ENCODE measurements at regions not wholly inside any gene's neighbourhood (a gene's known extent, or its start where the extent isn't known, plus 50 kb on each side); places are given as distances from the start of the nearest gene placed in this dataset.

DNA sequence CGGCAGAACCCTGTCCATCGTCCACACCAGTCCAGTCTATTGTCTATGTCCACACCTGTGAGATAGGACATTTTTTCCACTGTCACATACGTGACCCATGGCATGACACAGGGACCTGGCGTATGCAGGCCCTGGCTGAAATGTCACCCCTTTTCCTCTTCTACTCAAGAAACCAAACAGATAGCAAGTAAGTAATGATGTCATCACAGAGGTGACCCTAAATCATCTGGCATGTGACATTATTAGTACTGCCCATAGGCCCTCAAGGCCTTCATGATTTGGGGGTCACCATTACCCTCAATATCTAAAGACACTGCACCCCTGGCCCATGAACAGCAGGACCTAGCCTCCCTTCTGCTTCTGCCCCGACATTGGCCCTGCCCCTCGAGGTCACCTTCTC lies 88.3 kb downstream of the LHX2 start:
- ATAC-seq (no peak), DNase-seq (ENCODE audit: low read depth, low spot score) (no peak)
- Histone ChIP-seq H3K4me1 (ENCODE audit: control insufficient read depth, insufficient read depth, low read length) (no peaks in the 10 kb centered on the region), H3K27ac (ENCODE audit: low read length) (no peak overlapping the region), H3K4me3 (ENCODE audit: low read depth in 2 of 2, low read length in 2 of 2) (no peak overlapping the region), H3K36me3 (ENCODE audit: control insufficient read depth, insufficient read depth, low read length) (no peaks in the 10 kb centered on the region), H3K27me3 (ENCODE audit: control insufficient read depth, insufficient read depth, low read length) (no peaks in the 10 kb centered on the region), H3K9me3 (ENCODE audit: control insufficient read depth, insufficient read depth, low read depth, low read length) (no peaks in the 10 kb centered on the region)
- CTCF ChIA-PET = no interaction called here
- POLR2A ChIA-PET = no interaction called here
- TF ChIP-seq, protein P1, sequence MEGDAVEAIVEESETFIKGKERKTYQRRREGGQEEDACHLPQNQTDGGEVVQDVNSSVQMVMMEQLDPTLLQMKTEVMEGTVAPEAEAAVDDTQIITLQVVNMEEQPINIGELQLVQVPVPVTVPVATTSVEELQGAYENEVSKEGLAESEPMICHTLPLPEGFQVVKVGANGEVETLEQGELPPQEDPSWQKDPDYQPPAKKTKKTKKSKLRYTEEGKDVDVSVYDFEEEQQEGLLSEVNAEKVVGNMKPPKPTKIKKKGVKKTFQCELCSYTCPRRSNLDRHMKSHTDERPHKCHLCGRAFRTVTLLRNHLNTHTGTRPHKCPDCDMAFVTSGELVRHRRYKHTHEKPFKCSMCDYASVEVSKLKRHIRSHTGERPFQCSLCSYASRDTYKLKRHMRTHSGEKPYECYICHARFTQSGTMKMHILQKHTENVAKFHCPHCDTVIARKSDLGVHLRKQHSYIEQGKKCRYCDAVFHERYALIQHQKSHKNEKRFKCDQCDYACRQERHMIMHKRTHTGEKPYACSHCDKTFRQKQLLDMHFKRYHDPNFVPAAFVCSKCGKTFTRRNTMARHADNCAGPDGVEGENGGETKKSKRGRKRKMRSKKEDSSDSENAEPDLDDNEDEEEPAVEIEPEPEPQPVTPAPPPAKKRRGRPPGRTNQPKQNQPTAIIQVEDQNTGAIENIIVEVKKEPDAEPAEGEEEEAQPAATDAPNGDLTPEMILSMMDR (IDR thresholded peaks at IDR 0.05) = no peak
- no peak for TF ChIP-seq TCF7L2 (IDR thresholded peaks at IDR 0.05; ENCODE audit: low read depth, low read length)
- no TSS peak for BruUV-seq (replicated peaks)
- intact Hi-C loops (cut with micrococcal nuclease; ENCODE audit: unreplicated experiment) = no loop called here
- in situ Hi-C loops (cut with HindIII; ENCODE audit: low pct_unique_long_range_greater_than_20kb, low sequenced_read_pairs) = no loop called here

GRCh38 chr9:124101215-124101968 lies 89.8 kb downstream of the LHX2 start:
- ATAC-seq (no peak), DNase-seq (ENCODE audit: low read depth, low spot score) (no peak)

More at GRCh38 chr9:124101215-124101968, 89.8 kb downstream of the LHX2 start:
- CTCF ChIA-PET = no interaction called here
- no peaks in the 10 kb centered on the region for H3K9me3 ChIP-seq (ENCODE audit: control insufficient read depth, insufficient read depth, low read depth, low read length)
- no peak overlapping the region for H3K27ac ChIP-seq (ENCODE audit: low read length)
- no peaks in the 10 kb centered on the region for H3K27me3 ChIP-seq (ENCODE audit: control insufficient read depth, insufficient read depth, low read length)
- H3K36me3 ChIP-seq (ENCODE audit: control insufficient read depth, insufficient read depth, low read length) = no peaks in the 10 kb centered on the region
- no TSS peak for BruUV-seq (replicated peaks)
- no peaks in the 10 kb centered on the region for H3K4me1 ChIP-seq (ENCODE audit: control insufficient read depth, insufficient read depth, low read length)
- H3K4me3 ChIP-seq (ENCODE audit: low read depth in 2 of 2, low read length in 2 of 2) = no peak overlapping the region
- TF ChIP-seq, protein P1 (IDR thresholded peaks at IDR 0.05) = no peak
- TF ChIP-seq POLR2AphosphoS5 (IDR thresholded peaks at IDR 0.05; ENCODE audit: low read depth, low read length) = no peak
- no peak for TF ChIP-seq TCF7L2 (IDR thresholded peaks at IDR 0.05; ENCODE audit: low read depth, low read length)
- TF ChIP-seq REST (IDR thresholded peaks at IDR 0.05; ENCODE audit: insufficient read depth in 1 of 2, low read depth in 2 of 2, low read length in 1 of 2) = no peak
- no peak for TF ChIP-seq SIN3A (IDR thresholded peaks at IDR 0.05; ENCODE audit: borderline replicate concordance, insufficient read depth, low read depth, low read length)
- in situ Hi-C loops (cut with HindIII; ENCODE audit: low pct_unique_long_range_greater_than_20kb, low sequenced_read_pairs) (no loop called here), intact Hi-C loops (cut with micrococcal nuclease; ENCODE audit: unreplicated experiment) (no loop called here)
- POLR2A ChIA-PET = no interaction called here
